ENCODE measurements at regions not wholly inside any gene's neighbourhood (a gene's known extent, or its start where the extent isn't known, plus 50 kb on each side); places are given as distances from the start of the nearest gene placed in this dataset.

GRCh38 chr10:108230478-108231170 is 1066.1 kb upstream of the SORCS1 start:
- H3K4me2 ChIP-seq (ENCODE audit: low read length), result no peak overlapping the region
- no peaks in the 10 kb centered on the region for H3K9me3 ChIP-seq (ENCODE audit: low read length)
- no peaks in the 10 kb centered on the region for H3F3A ChIP-seq (ENCODE audit: insufficient read depth, low read length, poor library complexity, severe bottlenecking)
- no peak overlapping the region for H3K4me3 ChIP-seq (ENCODE audit: low read length)
- H2AFZ ChIP-seq (ENCODE audit: low read depth, low read length), result no peak overlapping the region
- H3K9ac ChIP-seq (ENCODE audit: low read length), result no peak overlapping the region
- no peaks in the 10 kb centered on the region for H3K36me3 ChIP-seq (ENCODE audit: insufficient read depth, low read length)
- no peaks in the 10 kb centered on the region for H4K20me1 ChIP-seq (ENCODE audit: insufficient read depth)
- H3K27me3 ChIP-seq (ENCODE audit: insufficient read depth, low read depth, low read length), result no peaks in the 10 kb centered on the region
- no peak overlapping the region for H3K27ac ChIP-seq (ENCODE audit: low read length)
- TF ChIP-seq MXI1 (conservative IDR thresholded peaks at IDR 0.05; ENCODE audit: poor library complexity, severe bottlenecking) (no peak), EZH2 (IDR thresholded peaks at IDR 0.05; ENCODE audit: borderline replicate concordance, insufficient read depth, low read length, poor library complexity, severe bottlenecking) (no peak), TAF1 (IDR thresholded peaks at IDR 0.05; ENCODE audit: low read depth) (no peak), RAD21 (conservative IDR thresholded peaks at IDR 0.05) (no peak), POLR2AphosphoS5 (IDR thresholded peaks at IDR 0.05) (no peak), EP300 (conservative IDR thresholded peaks at IDR 0.05; ENCODE audit: poor library complexity, severe bottlenecking) (no peak), CTCF (IDR thresholded peaks at IDR 0.05; ENCODE audit: poor library complexity, severe bottlenecking) (no peak), SMC3 (conservative IDR thresholded peaks at IDR 0.05; ENCODE audit: poor library complexity) (no peak), REST (IDR thresholded peaks at IDR 0.05; ENCODE audit: borderline replicate concordance) (no peak)
- no peaks in the 10 kb centered on the region for H3K79me2 ChIP-seq (replicated peaks; ENCODE audit: insufficient read depth, low read length)
- H3K9me2 ChIP-seq (ENCODE audit: insufficient read depth, low read length), result no peaks in the 10 kb centered on the region

- TF ChIP-seq REST (IDR thresholded peaks at IDR 0.05; ENCODE audit: borderline replicate concordance) (no peak), RAD21 (conservative IDR thresholded peaks at IDR 0.05) (no peak), EP300 (conservative IDR thresholded peaks at IDR 0.05; ENCODE audit: poor library complexity, severe bottlenecking) (no peak), EZH2 (IDR thresholded peaks at IDR 0.05; ENCODE audit: borderline replicate concordance, insufficient read depth, low read length, poor library complexity, severe bottlenecking) (no peak), MXI1 (conservative IDR thresholded peaks at IDR 0.05; ENCODE audit: poor library complexity, severe bottlenecking) (no peak), TAF1 (IDR thresholded peaks at IDR 0.05; ENCODE audit: low read depth) (no peak), SMC3 (conservative IDR thresholded peaks at IDR 0.05; ENCODE audit: poor library complexity) (no peak), CTCF (IDR thresholded peaks at IDR 0.05; ENCODE audit: poor library complexity, severe bottlenecking) (no peak), POLR2AphosphoS5 (IDR thresholded peaks at IDR 0.05) (no peak)
- H3K9me3 ChIP-seq (ENCODE audit: low read length), result no peaks in the 10 kb centered on the region
- H3K36me3 ChIP-seq (ENCODE audit: insufficient read depth, low read length), result no peaks in the 10 kb centered on the region
These were observed 1044.2 kb upstream of the SORCS1 start for GRCh38 chr10:108208732-108209131.

More at GRCh38 chr10:108208732-108209131, 1044.2 kb upstream of the SORCS1 start:
- Histone ChIP-seq H3K79me2 (replicated peaks; ENCODE audit: insufficient read depth, low read length) (no peaks in the 10 kb centered on the region), H3K9me2 (ENCODE audit: insufficient read depth, low read length) (no peaks in the 10 kb centered on the region), H3K27ac (ENCODE audit: low read length) (no peak overlapping the region), H3K4me2 (ENCODE audit: low read length) (no peak overlapping the region), H3K9ac (ENCODE audit: low read length) (no peak overlapping the region), H3K27me3 (ENCODE audit: insufficient read depth, low read depth, low read length) (no peaks in the 10 kb centered on the region), H2AFZ (ENCODE audit: low read depth, low read length) (no peak overlapping the region), H4K20me1 (ENCODE audit: insufficient read depth) (no peaks in the 10 kb centered on the region), H3F3A (ENCODE audit: insufficient read depth, low read length, poor library complexity, severe bottlenecking) (no peaks in the 10 kb centered on the region), H3K4me3 (ENCODE audit: low read length) (no peak overlapping the region)
